Coronary artery (tissue), 2 donors: ENCODE measurements at regions not wholly inside any gene's neighbourhood (a gene's known extent, or its start where the extent isn't known, plus 50 kb on each side); places are given as distances from the start of the nearest gene placed in this dataset.

ENCODE experiments used
- DNase-seq: peaks from one replicate; pipeline ENCODE4 v3.0.0-alpha.2; 2017; ENCODE audit warnings: low spot score
- H3K27ac ChIP-seq, 2 donors: fragments of 200-600 bp; sonication (generic); one replicate each; pipeline ENCODE4 v1.5.1; 2016 to 2019
- H3K4me3 ChIP-seq: fragments of 200-600 bp; sonication (generic); 2 replicates; pipeline ENCODE4 v1.5.1; 2016; ENCODE audit warnings: mild to moderate bottlenecking, moderate library complexity
- TF ChIP-seq, protein P1 (sequence below): fragments of 200-600 bp; sonication (generic); IDR thresholded peaks from one replicate; pipeline ENCODE4 v1.5.1; 2019; ENCODE audit warnings: antibody characterized with exemption

DNA sequence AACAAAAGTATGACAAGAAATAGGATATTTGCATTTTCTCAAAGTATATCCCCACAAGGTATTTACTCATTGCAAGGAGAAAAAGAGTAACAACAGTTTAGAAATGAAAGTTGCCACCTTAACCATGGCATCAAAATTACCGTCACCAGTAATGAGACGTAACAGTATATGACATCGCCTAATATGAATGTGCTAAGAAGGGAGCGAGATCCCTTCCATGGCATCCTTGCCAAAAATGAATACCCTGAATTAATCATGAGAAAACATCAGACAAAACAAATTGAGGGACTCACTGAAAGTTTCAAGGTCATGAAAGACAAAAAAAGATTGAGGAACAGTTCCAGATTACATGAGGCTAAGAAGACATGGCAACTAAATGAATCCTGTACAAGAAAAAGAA is 78.9 kb upstream of the MROH9 start:
- Histone ChIP-seq H3K27ac (no peak overlapping the region), H3K4me3 (peak overlapping the region; percentile 20)
- DNase-seq = no peak
- TF ChIP-seq, protein P1, sequence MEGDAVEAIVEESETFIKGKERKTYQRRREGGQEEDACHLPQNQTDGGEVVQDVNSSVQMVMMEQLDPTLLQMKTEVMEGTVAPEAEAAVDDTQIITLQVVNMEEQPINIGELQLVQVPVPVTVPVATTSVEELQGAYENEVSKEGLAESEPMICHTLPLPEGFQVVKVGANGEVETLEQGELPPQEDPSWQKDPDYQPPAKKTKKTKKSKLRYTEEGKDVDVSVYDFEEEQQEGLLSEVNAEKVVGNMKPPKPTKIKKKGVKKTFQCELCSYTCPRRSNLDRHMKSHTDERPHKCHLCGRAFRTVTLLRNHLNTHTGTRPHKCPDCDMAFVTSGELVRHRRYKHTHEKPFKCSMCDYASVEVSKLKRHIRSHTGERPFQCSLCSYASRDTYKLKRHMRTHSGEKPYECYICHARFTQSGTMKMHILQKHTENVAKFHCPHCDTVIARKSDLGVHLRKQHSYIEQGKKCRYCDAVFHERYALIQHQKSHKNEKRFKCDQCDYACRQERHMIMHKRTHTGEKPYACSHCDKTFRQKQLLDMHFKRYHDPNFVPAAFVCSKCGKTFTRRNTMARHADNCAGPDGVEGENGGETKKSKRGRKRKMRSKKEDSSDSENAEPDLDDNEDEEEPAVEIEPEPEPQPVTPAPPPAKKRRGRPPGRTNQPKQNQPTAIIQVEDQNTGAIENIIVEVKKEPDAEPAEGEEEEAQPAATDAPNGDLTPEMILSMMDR = no peak

GRCh38 chr1:170857955-170858354 is 77.4 kb upstream of the MROH9 start:
- no peak overlapping the region for H3K27ac ChIP-seq
- TF ChIP-seq, protein P1 = no peak
- no peak overlapping the region for H3K4me3 ChIP-seq
- no peak for DNase-seq

GRCh38 chr1:170863621-170864020 is 71.7 kb upstream of the MROH9 start:
- DNase-seq = no peak
- no peak overlapping the region for H3K4me3 ChIP-seq
- TF ChIP-seq, protein P1 = no peak
- peak overlapping the region; percentile 42 to 67 for H3K27ac ChIP-seq

- DNase-seq = no peak
- Histone ChIP-seq H3K4me3 (no peak overlapping the region), H3K27ac (peak overlapping the region; percentile 42 to 67)
- TF ChIP-seq, protein P1 = no peak
Measured at GRCh38 chr1:170864238-170864637, 71.1 kb upstream of the MROH9 start.

DNA sequence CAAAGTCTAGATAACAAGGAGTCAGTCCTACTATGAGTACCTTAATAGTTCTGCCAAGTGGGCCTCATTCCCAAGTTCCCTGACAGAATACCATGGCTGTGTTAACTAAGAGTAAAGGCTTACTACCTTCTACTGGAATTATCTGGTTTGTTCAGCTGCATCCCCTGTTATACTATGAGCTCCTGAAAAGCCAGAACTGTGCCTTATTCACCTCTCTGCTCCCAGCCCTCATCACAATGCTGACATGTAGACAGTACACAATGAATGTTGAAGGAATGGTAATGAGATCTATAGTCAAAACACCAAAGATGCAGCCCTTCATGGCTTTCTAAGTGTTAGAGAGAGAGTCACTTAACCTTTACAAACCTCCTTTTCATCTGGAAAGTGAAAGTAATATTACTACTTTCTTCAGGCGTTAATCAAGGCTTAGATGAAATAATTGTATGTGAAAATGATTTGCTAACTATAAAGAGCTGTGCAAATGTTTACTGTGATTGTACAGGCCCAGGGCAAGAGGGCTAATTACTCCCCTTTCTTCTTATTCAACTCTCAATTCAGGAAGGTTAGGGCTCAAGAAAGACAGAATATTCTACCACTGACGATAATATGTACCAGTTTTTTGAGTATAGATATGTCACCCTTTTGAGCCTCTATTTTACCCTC is 70.3 kb upstream of the MROH9 start:
- peak overlapping the region; percentile 42 to 71 for H3K27ac ChIP-seq

GRCh38 chr1:170866646-170867045 is 68.7 kb upstream of the MROH9 start:
- DNase-seq = no peak
- TF ChIP-seq, protein P1 = no peak
- H3K4me3 ChIP-seq = no peak overlapping the region
- no peak overlapping the region for H3K27ac ChIP-seq

More for the DNA sequence above, 70.3 kb upstream of the MROH9 start:
- DNase-seq = no peak
- TF ChIP-seq, protein P1 = no peak
- no peak overlapping the region for H3K4me3 ChIP-seq

- TF ChIP-seq, protein P1 = no peak
- no peak for DNase-seq
- Histone ChIP-seq H3K4me3 (no peak overlapping the region), H3K27ac (peak overlapping the region; percentile 35 to 71)
Measured at GRCh38 chr1:170871868-170872267, 63.5 kb upstream of the MROH9 start.
